ENCODE measurements at regions not wholly inside any gene's neighbourhood (a gene's known extent, or its start where the extent isn't known, plus 50 kb on each side); places are given as distances from the start of the nearest gene placed in this dataset.

- H3K27ac ChIP-seq: no peak overlapping the region
- DNase-seq (no peak), ATAC-seq (no peak)
- peaks cover 17% of the 10 kb centered on the region for H3K4me1 ChIP-seq
- intact Hi-C loops (cut with DNase I): no loop called here
- 67 to 72% (median 72%) methylated on average over 7 of the region's 7 CpGs for WGBS, 3 donors
- no peak for TF ChIP-seq CTCF (IDR thresholded peaks at IDR 0.05)
- H3K4me3 ChIP-seq: no peak overlapping the region
- no peaks in the 10 kb centered on the region for H3K36me3 ChIP-seq (ENCODE audit: insufficient read depth in 1 of 2, low read depth in 1 of 2)
- no peaks in the 10 kb centered on the region for H3K9me3 ChIP-seq
- H3K27me3 ChIP-seq (ENCODE audit: insufficient read depth in 3 of 3, low read length in 2 of 3): no peaks in the 10 kb centered on the region
These were observed 421.1 kb downstream of the BCKDHB start for GRCh38 chr6:80527552-80528052.

- Histone ChIP-seq H3K9me3 (no peaks in the 10 kb centered on the region), H3K36me3 (ENCODE audit: insufficient read depth in 1 of 2, low read depth in 1 of 2) (no peaks in the 10 kb centered on the region), H3K27ac (peak overlapping the region; percentile 69), H3K4me1 (peaks cover 19% of the 10 kb centered on the region), H3K27me3 (ENCODE audit: insufficient read depth in 3 of 3, low read length in 2 of 3) (no peaks in the 10 kb centered on the region), H3K4me3 (peak overlapping the region; percentile 37)
- intact Hi-C loops (cut with DNase I): no loop called here
- ATAC-seq (peak; percentile 77 to 97 (median 91)), DNase-seq (peak; percentile 16 to 60)
- WGBS, 3 donors: 11 to 25% (median 22%) methylated on average over 11 of the region's 11 CpGs
- TF ChIP-seq CTCF (IDR thresholded peaks at IDR 0.05): peak; percentile 35
These were observed 417.1 kb downstream of the BCKDHB start for GRCh38 chr6:80523531-80523997.

GRCh38 chr6:80523010-80523409 is 416.5 kb downstream of the BCKDHB start:
- Histone ChIP-seq H3K27ac (peak overlapping the region; percentile 69), H3K36me3 (ENCODE audit: insufficient read depth in 1 of 2, low read depth in 1 of 2) (no peaks in the 10 kb centered on the region), H3K27me3 (ENCODE audit: insufficient read depth in 3 of 3, low read length in 2 of 3) (no peaks in the 10 kb centered on the region), H3K4me1 (peaks cover 19% of the 10 kb centered on the region), H3K4me3 (peak overlapping the region; percentile 37), H3K9me3 (no peaks in the 10 kb centered on the region)
- TF ChIP-seq CTCF (IDR thresholded peaks at IDR 0.05): no peak
- 35 to 42% (median 42%) methylated on average over 5 of the region's 5 CpGs for WGBS, 3 donors
- DNase-seq (no peak), ATAC-seq (peak in 1 of 4 donors; percentile 6)
- intact Hi-C loops (cut with DNase I): no loop called here

- Histone ChIP-seq H3K4me1 (peaks cover 19% of the 10 kb centered on the region), H3K36me3 (ENCODE audit: insufficient read depth in 1 of 2, low read depth in 1 of 2) (no peaks in the 10 kb centered on the region), H3K27me3 (ENCODE audit: insufficient read depth in 3 of 3, low read length in 2 of 3) (no peaks in the 10 kb centered on the region), H3K9me3 (no peaks in the 10 kb centered on the region), H3K27ac (no peak overlapping the region), H3K4me3 (no peak overlapping the region)
- DNase-seq: no peak
- WGBS, 3 donors: 35 to 53% (median 47%) methylated on average over 4 of the region's 4 CpGs
- no peak for TF ChIP-seq CTCF (IDR thresholded peaks at IDR 0.05)
- no peak for ATAC-seq
- intact Hi-C loops (cut with DNase I): no loop called here
These were observed 416.1 kb downstream of the BCKDHB start for GRCh38 chr6:80522576-80522975.

Measured in psoas muscle (tissue), 7 donors.